ENCODE measurements at regions not wholly inside any gene's neighbourhood (a gene's known extent, or its start where the extent isn't known, plus 50 kb on each side); places are given as distances from the start of the nearest gene placed in this dataset.

GRCh38 chr6:144886682-144887081 lies 601.5 kb downstream of the UTRN start:
- TF ChIP-seq CTCF (conservative IDR thresholded peaks at IDR 0.05; ENCODE audit: low read depth) = no peak
- POLR2A ChIA-PET (ENCODE audit: low non-redundant PET) = no interaction called here
- H3K27ac ChIP-seq = no peak overlapping the region
- DNase-seq (ENCODE audit: low spot score) = no peak
- CTCF ChIA-PET = interaction anchor here (0.8 kb wide), 1 partner anchor 698 kb away, joined by 3 read pairs; no protein-coding TSS in a partner anchor

- no peak for DNase-seq (ENCODE audit: low spot score)
- H3K27ac ChIP-seq = no peak overlapping the region
- no peak for TF ChIP-seq CTCF (conservative IDR thresholded peaks at IDR 0.05; ENCODE audit: low read depth)
- ChIA-PET CTCF (no interaction called here), POLR2A (ENCODE audit: low non-redundant PET) (no interaction called here)
Observed at GRCh38 chr6:144888621-144889020, 603.5 kb downstream of the UTRN start.

- ChIA-PET POLR2A (ENCODE audit: low non-redundant PET) (no interaction called here), CTCF (interaction anchor here (0.5 to 0.7 kb wide), 2 partner anchors 225 to 308 kb away, joined by 3 read pairs; no protein-coding TSS in a partner anchor)
- DNase-seq (ENCODE audit: low spot score) = no peak
- H3K27ac ChIP-seq = no peak overlapping the region
- TF ChIP-seq CTCF (conservative IDR thresholded peaks at IDR 0.05; ENCODE audit: low read depth) = no peak
Observed at GRCh38 chr6:144893680-144894151, 608.6 kb downstream of the UTRN start.

GRCh38 chr6:144894240-144894639 lies 609.1 kb downstream of the UTRN start:
- no peak overlapping the region for H3K27ac ChIP-seq
- ChIA-PET CTCF (interaction anchor here (0.5 to 0.7 kb wide), 3 partner anchors 225 to 309 kb away, joined by 3 read pairs; no protein-coding TSS in a partner anchor), POLR2A (ENCODE audit: low non-redundant PET) (no interaction called here)
- DNase-seq (ENCODE audit: low spot score) = no peak
- TF ChIP-seq CTCF (conservative IDR thresholded peaks at IDR 0.05; ENCODE audit: low read depth) = no peak

- no peak overlapping the region for H3K27ac ChIP-seq
- ChIA-PET POLR2A (ENCODE audit: low non-redundant PET) (no interaction called here), CTCF (no interaction called here)
- no peak for TF ChIP-seq CTCF (conservative IDR thresholded peaks at IDR 0.05; ENCODE audit: low read depth)
- no peak for DNase-seq (ENCODE audit: low spot score)
Observed at GRCh38 chr6:144895313-144896278, 610.5 kb downstream of the UTRN start.

- ChIA-PET CTCF (no interaction called here), POLR2A (ENCODE audit: low non-redundant PET) (no interaction called here)
- H3K27ac ChIP-seq = no peak overlapping the region
- no peak for DNase-seq (ENCODE audit: low spot score)
- TF ChIP-seq CTCF (conservative IDR thresholded peaks at IDR 0.05; ENCODE audit: low read depth) = no peak
Observed at GRCh38 chr6:144896289-144896688, 611.2 kb downstream of the UTRN start.

All from RWPE1 (cell line).